SK-N-SH (cell line): ENCODE measurements at regions not wholly inside any gene's neighbourhood (a gene's known extent, or its start where the extent isn't known, plus 50 kb on each side); places are given as distances from the start of the nearest gene placed in this dataset.

Source experiments
- CTCF ChIA-PET: fragments of 300-600, 350-600 bp; formaldehyde crosslinking; extraction: SDS; loops from one replicate; lab custom pipeline; 2021; lab: Yijun Ruan, JAX
- POLR2A ChIA-PET: fragments of 350-600 bp; sonication (Branson Sonifier 250); formaldehyde crosslinking; extraction: SDS; loops from one replicate; lab custom pipeline; 2020; ENCODE audit warnings: antibody characterized with exemption, inconsistent platforms; lab: Yijun Ruan, JAX
- DNase-seq: peaks from one replicate; pipeline ENCODE4 v3.0.0; 2012
- H2AFZ ChIP-seq: fragments of 200-600 bp; sonication (generic); 2 replicates; pipeline ENCODE4 v1.8.1; 2016; ENCODE audit warnings: antibody characterized with exemption, mild to moderate bottlenecking, low read depth
- H3F3A ChIP-seq: fragments of 200-600 bp; sonication (generic); replicated peaks from 2 replicates; pipeline ENCODE3; 2016; ENCODE audit warnings: antibody characterized with exemption, mild to moderate bottlenecking; ENCODE audit not compliant: insufficient read depth
- H3K27ac ChIP-seq, 2 experiments: fragments of 200-500 bp in 1 of 2; fragments of 200-600 bp in 1 of 2; sonication (Bioruptor generic) in 1 of 2; sonication (generic), shearing (Covaris generic) in 1 of 2; 2 replicates each; pipeline versions ENCODE4 v1.5.1 to v1.6.1; 2014 to 2016; ENCODE audit warnings: low read depth in 2 of 2, inconsistent platforms in 1 of 2, low read length in 1 of 2, mild to moderate bottlenecking in 1 of 2, mixed read lengths in 1 of 2
- H3K27me3 ChIP-seq: fragments of 200-600 bp; sonication (generic), shearing (Covaris generic); 2 replicates; pipeline ENCODE4 v1.6.1; 2016; ENCODE audit warnings: mixed run types; ENCODE audit not compliant: insufficient read depth
- H3K36me3 ChIP-seq, 2 experiments: fragments of 200-500 bp in 1 of 2; fragments of 200-600 bp in 1 of 2; sonication (Bioruptor generic) in 1 of 2; sonication (generic) in 1 of 2; replicated peaks in 1 of 2; 2 replicates each; pipeline versions ENCODE3 to v1.5.1; 2014 to 2016; ENCODE audit warnings: low read length in 1 of 2, mild to moderate bottlenecking in 1 of 2; ENCODE audit not compliant: insufficient read depth in 2 of 2, control insufficient read depth in 1 of 2
- H3K4me1 ChIP-seq, 2 experiments: fragments of 200-500 bp in 1 of 2; fragments of 200-600 bp in 1 of 2; sonication (Bioruptor generic) in 1 of 2; sonication (generic), shearing (Covaris generic) in 1 of 2; 2 replicates each; pipeline versions ENCODE4 v1.5.1 to v1.6.1; 2014 to 2016; ENCODE audit warnings: low read depth in 1 of 2, low read length in 1 of 2, mixed run types in 1 of 2; ENCODE audit not compliant: insufficient read depth in 2 of 2, control insufficient read depth in 1 of 2
- H3K4me2 ChIP-seq: fragments of 200-600 bp; sonication (generic), shearing (Covaris generic); 2 replicates; pipeline ENCODE4 v1.6.1; 2017; ENCODE audit warnings: mixed run types
- H3K4me3 ChIP-seq, 2 experiments: fragments of 200-500 bp in 1 of 2; fragments of 200-600 bp in 1 of 2; sonication (Bioruptor generic) in 1 of 2; sonication (generic), shearing (Covaris generic) in 1 of 2; 2 replicates each; pipeline versions ENCODE4 v1.5.1 to v1.8.1; 2014 to 2016; ENCODE audit warnings: low read depth in 2 of 2, inconsistent platforms in 1 of 2, low read length in 1 of 2, mild to moderate bottlenecking in 1 of 2, mixed read lengths in 1 of 2, moderate library complexity in 1 of 2
- H3K79me2 ChIP-seq: fragments of 200-600 bp; sonication (generic); 2 replicates; pipeline ENCODE4 v1.8.1; 2017; ENCODE audit warnings: mild to moderate bottlenecking; ENCODE audit not compliant: insufficient read depth
- H3K9ac ChIP-seq: fragments of 200-600 bp; sonication (generic); 2 replicates; pipeline ENCODE4 v1.6.1; 2017; ENCODE audit warnings: mixed run types
- H3K9me2 ChIP-seq: fragments of 200-600 bp; sonication (generic); 2 replicates; pipeline ENCODE4 v1.6.1; 2017; ENCODE audit warnings: mixed run types
- H3K9me3 ChIP-seq: fragments of 200-600 bp; sonication (generic); 2 replicates; pipeline ENCODE4 v1.6.1; 2017; ENCODE audit warnings: mixed run types, mild to moderate bottlenecking, moderate library complexity
- H4K20me1 ChIP-seq: fragments of 200-600 bp; sonication (generic); 2 replicates; pipeline ENCODE4 v1.6.1; 2017; ENCODE audit warnings: mild to moderate bottlenecking, mixed run types; ENCODE audit not compliant: insufficient read depth
- CHD2 ChIP-seq: fragments of 150-350 bp; IDR thresholded peaks from 2 replicates; pipeline ENCODE4 v1.6.1; 2018; ENCODE audit warnings: low read length; ENCODE audit not compliant: partially characterized antibody
- EP300 ChIP-seq, 2 experiments: IDR thresholded peaks; 2 replicates each; pipeline versions ENCODE4 v1.4.0 to v1.6.1; 2012; ENCODE audit warnings: borderline replicate concordance in 1 of 2, low read depth in 1 of 2, low read length in 1 of 2
- POLR2AphosphoS5 ChIP-seq: IDR thresholded peaks from 2 replicates; pipeline ENCODE4 v1.6.1; 2012; ENCODE audit warnings: low read depth, low read length
- TEAD4 ChIP-seq: IDR thresholded peaks from 2 replicates; pipeline ENCODE4 v1.4.0; 2012; ENCODE audit warnings: mild to moderate bottlenecking, borderline replicate concordance; ENCODE audit not compliant: insufficient read depth
- WGBS: methylation state at CpG from one replicate; pipeline ENCODE4 v1.1.6; 2017; ENCODE audit warnings: low lambda C conversion rate; 5-methylcytosine and 5-hydroxymethylcytosine counted together
- TF ChIP-seq, protein P1 (sequence below): IDR thresholded peaks from 2 replicates; pipeline ENCODE4 v1.6.1; 2012; ENCODE audit warnings: mild to moderate bottlenecking, low read depth, low read length, moderate library complexity

- H3K9ac ChIP-seq, result no peak overlapping the region
- no peaks in the 10 kb centered on the region for H3K27me3 ChIP-seq
- no peaks in the 10 kb centered on the region for H3K9me2 ChIP-seq
- no peak overlapping the region for H3K27ac ChIP-seq
- no peaks in the 10 kb centered on the region for H3K36me3 ChIP-seq
- no peak overlapping the region for H3K4me2 ChIP-seq
- H3K9me3 ChIP-seq, result no peaks in the 10 kb centered on the region
- CTCF ChIA-PET, result no interaction called here
- no peaks in the 10 kb centered on the region for H3K79me2 ChIP-seq
- POLR2A ChIA-PET, result no interaction called here
- no peak for DNase-seq
- no peak for TF ChIP-seq CHD2
- WGBS, result 75% methylated on average over 6 of the region's 6 CpGs
- no peaks in the 10 kb centered on the region for H3F3A ChIP-seq
- H4K20me1 ChIP-seq, result no peaks in the 10 kb centered on the region
- no peaks in the 10 kb centered on the region; a peak in 1 of 4 replicates for H3K4me1 ChIP-seq
- H3K4me3 ChIP-seq, result no peak overlapping the region
- H2AFZ ChIP-seq, result no peak overlapping the region
These were observed 203.5 kb upstream of the TET2 start for GRCh38 chr4:104942990-104943743.

GRCh38 chr4:104944596-104944995, 202.1 kb upstream of the TET2 start:
- no peak overlapping the region for H3K27ac ChIP-seq
- H3K9ac ChIP-seq, result no peak overlapping the region
- no peak for DNase-seq
- no peaks in the 10 kb centered on the region for H3K9me2 ChIP-seq
- ChIA-PET POLR2A (no interaction called here), CTCF (no interaction called here)
- no peak overlapping the region for H3K4me3 ChIP-seq
- H3K4me1 ChIP-seq, result no peaks in the 10 kb centered on the region; a peak in 1 of 4 replicates
- H3K9me3 ChIP-seq, result no peaks in the 10 kb centered on the region
- no peaks in the 10 kb centered on the region for H4K20me1 ChIP-seq
- no peak overlapping the region for H2AFZ ChIP-seq
- no peaks in the 10 kb centered on the region for H3K79me2 ChIP-seq
- no peaks in the 10 kb centered on the region for H3F3A ChIP-seq
- H3K4me2 ChIP-seq, result no peak overlapping the region
- no peaks in the 10 kb centered on the region for H3K27me3 ChIP-seq
- no peaks in the 10 kb centered on the region for H3K36me3 ChIP-seq
- TF ChIP-seq TEAD4, result no peak
- no peak for TF ChIP-seq POLR2AphosphoS5
- no peak for TF ChIP-seq CHD2
- TF ChIP-seq, protein P1, sequence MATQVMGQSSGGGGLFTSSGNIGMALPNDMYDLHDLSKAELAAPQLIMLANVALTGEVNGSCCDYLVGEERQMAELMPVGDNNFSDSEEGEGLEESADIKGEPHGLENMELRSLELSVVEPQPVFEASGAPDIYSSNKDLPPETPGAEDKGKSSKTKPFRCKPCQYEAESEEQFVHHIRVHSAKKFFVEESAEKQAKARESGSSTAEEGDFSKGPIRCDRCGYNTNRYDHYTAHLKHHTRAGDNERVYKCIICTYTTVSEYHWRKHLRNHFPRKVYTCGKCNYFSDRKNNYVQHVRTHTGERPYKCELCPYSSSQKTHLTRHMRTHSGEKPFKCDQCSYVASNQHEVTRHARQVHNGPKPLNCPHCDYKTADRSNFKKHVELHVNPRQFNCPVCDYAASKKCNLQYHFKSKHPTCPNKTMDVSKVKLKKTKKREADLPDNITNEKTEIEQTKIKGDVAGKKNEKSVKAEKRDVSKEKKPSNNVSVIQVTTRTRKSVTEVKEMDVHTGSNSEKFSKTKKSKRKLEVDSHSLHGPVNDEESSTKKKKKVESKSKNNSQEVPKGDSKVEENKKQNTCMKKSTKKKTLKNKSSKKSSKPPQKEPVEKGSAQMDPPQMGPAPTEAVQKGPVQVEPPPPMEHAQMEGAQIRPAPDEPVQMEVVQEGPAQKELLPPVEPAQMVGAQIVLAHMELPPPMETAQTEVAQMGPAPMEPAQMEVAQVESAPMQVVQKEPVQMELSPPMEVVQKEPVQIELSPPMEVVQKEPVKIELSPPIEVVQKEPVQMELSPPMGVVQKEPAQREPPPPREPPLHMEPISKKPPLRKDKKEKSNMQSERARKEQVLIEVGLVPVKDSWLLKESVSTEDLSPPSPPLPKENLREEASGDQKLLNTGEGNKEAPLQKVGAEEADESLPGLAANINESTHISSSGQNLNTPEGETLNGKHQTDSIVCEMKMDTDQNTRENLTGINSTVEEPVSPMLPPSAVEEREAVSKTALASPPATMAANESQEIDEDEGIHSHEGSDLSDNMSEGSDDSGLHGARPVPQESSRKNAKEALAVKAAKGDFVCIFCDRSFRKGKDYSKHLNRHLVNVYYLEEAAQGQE, result no peak
- TF ChIP-seq EP300 (IDR thresholded peaks at IDR 0.05; ENCODE audit: borderline replicate concordance in 1 of 2, low read depth in 1 of 2, low read length in 1 of 2), result no peak
- TF ChIP-seq, all 33 proteins: peak for 0
